ENCODE measurements at regions not wholly inside any gene's neighbourhood (a gene's known extent, or its start where the extent isn't known, plus 50 kb on each side); places are given as distances from the start of the nearest gene placed in this dataset.
"Not testable (repeated sequence)": the region's sequence is repeated elsewhere in the genome, so short reads cannot be mapped to it uniquely, and the experiment has no call there.

DNA sequence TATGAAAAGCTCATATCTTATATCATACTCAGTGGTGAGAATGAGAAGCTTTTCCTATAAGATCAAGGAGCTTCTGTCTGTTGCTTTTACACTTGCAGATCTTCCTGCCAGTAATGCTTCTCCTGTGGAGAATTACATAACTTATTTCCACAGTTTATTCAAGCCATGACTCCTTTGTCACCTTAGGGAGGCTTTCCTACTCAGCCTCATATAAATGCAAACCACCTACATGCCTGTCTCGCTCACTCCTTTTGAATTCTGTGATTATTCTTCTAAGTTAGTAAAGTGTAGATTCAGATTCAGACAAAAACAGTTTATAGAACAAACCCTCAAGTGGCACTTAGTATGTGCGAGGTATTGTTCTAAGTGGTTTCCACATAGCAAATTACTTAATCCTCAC, 716.1 kb upstream of the ANO3 start:
- Histone ChIP-seq H3K36me3 (ENCODE audit: control insufficient read depth, low read depth, low read length) (no peaks in the 10 kb centered on the region), H3K27ac (ENCODE audit: low read length) (no peak overlapping the region), H3K27me3 (ENCODE audit: control insufficient read depth, insufficient read depth, low read length) (no peaks in the 10 kb centered on the region), H3K4me1 (ENCODE audit: control insufficient read depth, low read depth, low read length) (peaks cover 7% of the 10 kb centered on the region), H3K4me3 (ENCODE audit: low read length) (no peak overlapping the region), H3K9ac (ENCODE audit: low read length) (no peak overlapping the region), H3K9me3 (ENCODE audit: control insufficient read depth, low read depth, low read length) (peaks cover 4% of the 10 kb centered on the region)

- H3K9me3 ChIP-seq (ENCODE audit: control insufficient read depth, low read depth, low read length) = no peaks in the 10 kb centered on the region
- no peaks in the 10 kb centered on the region for H3K4me1 ChIP-seq (ENCODE audit: control insufficient read depth, low read depth, low read length)
- no peaks in the 10 kb centered on the region for H3K27me3 ChIP-seq (ENCODE audit: control insufficient read depth, insufficient read depth, low read length)
Observed at GRCh38 chr11:25625094-25625493, 706.8 kb upstream of the ANO3 start.

GRCh38 chr11:25628030-25628429, 703.9 kb upstream of the ANO3 start:
- Histone ChIP-seq H3K36me3 (ENCODE audit: control insufficient read depth, low read depth, low read length) (no peaks in the 10 kb centered on the region), H3K9me3 (ENCODE audit: control insufficient read depth, low read depth, low read length) (no peaks in the 10 kb centered on the region), H3K27me3 (ENCODE audit: control insufficient read depth, insufficient read depth, low read length) (no peaks in the 10 kb centered on the region), H3K4me1 (ENCODE audit: control insufficient read depth, low read depth, low read length) (no peaks in the 10 kb centered on the region), H3K9ac (ENCODE audit: low read length) (no peak overlapping the region), H3K4me3 (ENCODE audit: low read length) (no peak overlapping the region), H3K27ac (ENCODE audit: low read length) (no peak overlapping the region)

More at GRCh38 chr11:25625094-25625493, 706.8 kb upstream of the ANO3 start:
- H3K9ac ChIP-seq (ENCODE audit: low read length) = no peak overlapping the region
- H3K36me3 ChIP-seq (ENCODE audit: control insufficient read depth, low read depth, low read length) = no peaks in the 10 kb centered on the region
- H3K27ac ChIP-seq (ENCODE audit: low read length) = no peak overlapping the region
- H3K4me3 ChIP-seq (ENCODE audit: low read length) = no peak overlapping the region

DNA sequence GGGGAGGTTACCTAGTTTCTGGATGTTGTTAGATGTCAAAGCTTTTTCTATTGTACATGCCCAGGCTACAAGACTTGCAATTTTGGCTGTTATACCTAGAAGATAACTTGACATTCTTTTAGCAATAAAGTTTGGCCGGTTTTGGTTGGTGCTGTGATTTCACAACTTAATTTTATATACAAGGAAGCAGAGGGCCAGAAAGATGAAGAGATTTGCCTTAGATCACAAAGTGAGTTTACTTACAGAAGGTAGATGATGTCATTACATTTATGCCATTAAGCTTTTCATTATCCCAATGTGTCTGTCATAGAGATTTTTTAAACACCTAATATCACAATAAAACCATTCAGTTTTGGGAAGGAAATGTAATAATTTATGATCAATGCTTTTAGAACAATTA, 698.7 kb upstream of the ANO3 start:
- Histone ChIP-seq H3K36me3 (ENCODE audit: control insufficient read depth, low read depth, low read length) (no peaks in the 10 kb centered on the region), H3K27ac (ENCODE audit: low read length) (no peak overlapping the region), H3K4me3 (ENCODE audit: low read length) (no peak overlapping the region), H3K4me1 (ENCODE audit: control insufficient read depth, low read depth, low read length) (no peaks in the 10 kb centered on the region), H3K9me3 (ENCODE audit: control insufficient read depth, low read depth, low read length) (no peaks in the 10 kb centered on the region), H3K27me3 (ENCODE audit: control insufficient read depth, insufficient read depth, low read length) (no peaks in the 10 kb centered on the region), H3K9ac (ENCODE audit: low read length) (no peak overlapping the region)

GRCh38 chr11:25649220-25649619, 682.7 kb upstream of the ANO3 start:
- not testable (repeated sequence) for H3K4me3 ChIP-seq (ENCODE audit: low read length); H3K9me3 ChIP-seq (ENCODE audit: control insufficient read depth, low read depth, low read length); H3K9ac ChIP-seq (ENCODE audit: low read length); H3K4me1 ChIP-seq (ENCODE audit: control insufficient read depth, low read depth, low read length); H3K27ac ChIP-seq (ENCODE audit: low read length); H3K27me3 ChIP-seq (ENCODE audit: control insufficient read depth, insufficient read depth, low read length); H3K36me3 ChIP-seq (ENCODE audit: control insufficient read depth, low read depth, low read length)

- Histone ChIP-seq H3K9ac (ENCODE audit: low read length) (no peak overlapping the region), H3K36me3 (ENCODE audit: control insufficient read depth, low read depth, low read length) (no peaks in the 10 kb centered on the region), H3K27ac (ENCODE audit: low read length) (no peak overlapping the region), H3K4me3 (ENCODE audit: low read length) (no peak overlapping the region), H3K9me3 (ENCODE audit: control insufficient read depth, low read depth, low read length) (peaks cover 4% of the 10 kb centered on the region), H3K4me1 (ENCODE audit: control insufficient read depth, low read depth, low read length) (no peaks in the 10 kb centered on the region), H3K27me3 (ENCODE audit: control insufficient read depth, insufficient read depth, low read length) (no peaks in the 10 kb centered on the region)
Observed at GRCh38 chr11:25650319-25650718, 681.6 kb upstream of the ANO3 start.

GRCh38 chr11:25655636-25656035, 676.3 kb upstream of the ANO3 start:
- H3K27me3 ChIP-seq (ENCODE audit: control insufficient read depth, insufficient read depth, low read length) = no peaks in the 10 kb centered on the region
- H3K4me1 ChIP-seq (ENCODE audit: control insufficient read depth, low read depth, low read length) = no peaks in the 10 kb centered on the region
- H3K9ac ChIP-seq (ENCODE audit: low read length) = no peak overlapping the region
- H3K36me3 ChIP-seq (ENCODE audit: control insufficient read depth, low read depth, low read length) = no peaks in the 10 kb centered on the region
- peaks cover 1% of the 10 kb centered on the region for H3K9me3 ChIP-seq (ENCODE audit: control insufficient read depth, low read depth, low read length)
- H3K27ac ChIP-seq (ENCODE audit: low read length) = no peak overlapping the region
- H3K4me3 ChIP-seq (ENCODE audit: low read length) = no peak overlapping the region

DNA sequence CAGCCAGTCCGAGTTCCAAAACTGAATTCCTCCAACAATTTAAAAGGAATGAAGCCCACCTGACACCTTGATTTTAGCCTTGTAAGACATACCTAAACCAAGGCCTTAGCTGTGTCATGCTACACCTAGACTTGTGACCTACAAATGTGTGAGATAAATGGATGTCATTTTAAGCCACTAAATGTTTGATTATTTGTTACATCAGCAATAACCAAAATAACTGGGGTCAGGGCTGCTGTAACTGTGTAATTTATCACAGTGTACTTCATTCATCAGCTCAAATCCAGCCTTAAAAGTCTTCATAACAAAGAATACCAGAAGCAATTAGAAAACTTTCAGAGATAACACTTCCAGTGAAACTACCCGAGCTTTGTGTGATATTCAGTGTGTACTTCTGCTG, 673.0 kb upstream of the ANO3 start:
- H3K4me3 ChIP-seq (ENCODE audit: low read length) = no peak overlapping the region
- no peaks in the 10 kb centered on the region for H3K27me3 ChIP-seq (ENCODE audit: control insufficient read depth, insufficient read depth, low read length)
- no peaks in the 10 kb centered on the region for H3K4me1 ChIP-seq (ENCODE audit: control insufficient read depth, low read depth, low read length)
- no peak overlapping the region for H3K9ac ChIP-seq (ENCODE audit: low read length)
- no peaks in the 10 kb centered on the region for H3K36me3 ChIP-seq (ENCODE audit: control insufficient read depth, low read depth, low read length)
- H3K9me3 ChIP-seq (ENCODE audit: control insufficient read depth, low read depth, low read length) = no peaks in the 10 kb centered on the region
- no peak overlapping the region for H3K27ac ChIP-seq (ENCODE audit: low read length)

DNA sequence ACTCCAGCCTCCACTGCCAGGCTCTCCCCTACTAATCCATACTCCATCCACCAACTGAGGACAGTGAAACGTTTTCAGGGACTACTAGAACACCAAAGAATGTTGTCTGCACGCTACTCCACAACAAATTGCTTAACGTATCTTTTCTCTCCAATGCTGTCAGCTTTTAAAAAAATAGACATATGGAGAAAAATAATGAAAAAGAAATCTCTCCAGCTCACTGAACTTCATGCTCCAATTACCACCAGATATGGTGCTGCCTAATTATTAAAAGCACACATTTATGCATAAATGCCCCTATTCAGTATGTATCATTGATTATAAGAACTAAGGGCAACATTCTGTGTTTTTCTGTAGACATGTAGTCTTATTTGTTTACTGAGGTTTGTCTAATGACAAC, 672.2 kb upstream of the ANO3 start:
- no peak overlapping the region for H3K9ac ChIP-seq (ENCODE audit: low read length)
- H3K4me3 ChIP-seq (ENCODE audit: low read length) = no peak overlapping the region
- H3K27ac ChIP-seq (ENCODE audit: low read length) = no peak overlapping the region
- no peaks in the 10 kb centered on the region for H3K4me1 ChIP-seq (ENCODE audit: control insufficient read depth, low read depth, low read length)
- H3K27me3 ChIP-seq (ENCODE audit: control insufficient read depth, insufficient read depth, low read length) = no peaks in the 10 kb centered on the region
- no peaks in the 10 kb centered on the region for H3K9me3 ChIP-seq (ENCODE audit: control insufficient read depth, low read depth, low read length)
- no peaks in the 10 kb centered on the region for H3K36me3 ChIP-seq (ENCODE audit: control insufficient read depth, low read depth, low read length)

DNA sequence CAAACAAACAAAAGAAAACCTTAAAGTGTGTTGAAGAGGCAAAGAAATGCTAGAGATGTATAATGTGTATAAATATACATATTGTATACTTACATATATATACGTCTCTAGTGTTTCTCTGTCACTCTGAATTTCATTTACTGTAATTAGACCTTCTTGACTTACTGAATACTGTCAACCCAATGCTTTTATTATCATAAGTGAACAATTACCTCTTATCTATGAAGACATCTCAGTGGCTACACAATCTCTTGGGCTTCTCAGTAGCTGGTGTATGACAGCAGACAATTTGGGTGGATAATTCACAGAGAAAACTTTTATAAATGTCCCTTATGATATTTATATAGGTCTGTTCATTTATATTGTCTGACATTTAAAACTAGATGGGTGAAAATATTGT, 664.1 kb upstream of the ANO3 start:
- Histone ChIP-seq H3K4me1 (ENCODE audit: control insufficient read depth, low read depth, low read length) (no peaks in the 10 kb centered on the region), H3K9me3 (ENCODE audit: control insufficient read depth, low read depth, low read length) (no peaks in the 10 kb centered on the region), H3K36me3 (ENCODE audit: control insufficient read depth, low read depth, low read length) (no peaks in the 10 kb centered on the region), H3K9ac (ENCODE audit: low read length) (no peak overlapping the region), H3K27ac (ENCODE audit: low read length) (no peak overlapping the region), H3K27me3 (ENCODE audit: control insufficient read depth, insufficient read depth, low read length) (no peaks in the 10 kb centered on the region), H3K4me3 (ENCODE audit: low read length) (no peak overlapping the region)

DNA sequence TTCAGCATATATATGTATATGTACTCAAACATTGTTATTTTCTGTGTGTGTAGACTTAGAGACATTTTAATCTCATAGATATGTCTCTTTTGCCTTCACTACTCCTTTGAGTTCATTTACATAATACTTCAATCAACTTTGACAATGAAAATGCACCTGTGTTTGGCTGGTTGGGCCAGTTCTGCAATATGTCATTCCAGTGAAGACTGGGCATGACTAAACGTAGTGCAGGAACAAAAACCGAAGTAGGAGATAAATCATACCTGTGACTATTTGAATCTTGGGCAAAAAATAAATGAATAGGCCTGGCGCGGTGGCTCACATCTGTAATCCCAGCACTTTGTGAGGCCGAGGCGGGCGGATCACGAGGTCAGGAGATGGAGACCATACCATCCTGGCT, 640.0 kb upstream of the ANO3 start:
- Histone ChIP-seq H3K4me3 (ENCODE audit: low read length) (no peak overlapping the region), H3K36me3 (ENCODE audit: control insufficient read depth, low read depth, low read length) (no peaks in the 10 kb centered on the region), H3K27me3 (ENCODE audit: control insufficient read depth, insufficient read depth, low read length) (no peaks in the 10 kb centered on the region), H3K4me1 (ENCODE audit: control insufficient read depth, low read depth, low read length) (peaks cover 5% of the 10 kb centered on the region), H3K27ac (ENCODE audit: low read length) (no peak overlapping the region), H3K9ac (ENCODE audit: low read length) (no peak overlapping the region), H3K9me3 (ENCODE audit: control insufficient read depth, low read depth, low read length) (peaks cover 2% of the 10 kb centered on the region)

GRCh38 chr11:25702417-25702816, 629.5 kb upstream of the ANO3 start:
- no peak overlapping the region for H3K27ac ChIP-seq (ENCODE audit: low read length)
- no peaks in the 10 kb centered on the region for H3K27me3 ChIP-seq (ENCODE audit: control insufficient read depth, insufficient read depth, low read length)
- H3K36me3 ChIP-seq (ENCODE audit: control insufficient read depth, low read depth, low read length) = no peaks in the 10 kb centered on the region
- H3K9me3 ChIP-seq (ENCODE audit: control insufficient read depth, low read depth, low read length) = no peaks in the 10 kb centered on the region
- no peaks in the 10 kb centered on the region for H3K4me1 ChIP-seq (ENCODE audit: control insufficient read depth, low read depth, low read length)
- H3K4me3 ChIP-seq (ENCODE audit: low read length) = no peak overlapping the region
- H3K9ac ChIP-seq (ENCODE audit: low read length) = no peak overlapping the region

All from iPS-18a (cell line).